Tibial artery (tissue), 4 donors: ENCODE measurements at regions not wholly inside any gene's neighbourhood (a gene's known extent, or its start where the extent isn't known, plus 50 kb on each side); places are given as distances from the start of the nearest gene placed in this dataset.

Experiments
- DNase-seq, 2 donors: peaks; one replicate each; pipeline ENCODE4 v3.0.0-alpha.2; 2019
- H3K27ac ChIP-seq, 2 donors: fragments of 200-600 bp; sonication (generic) in 1 of 2; 1 replicate in 1 of 2; 2 replicates in 1 of 2; pipeline ENCODE4 v1.5.1; 2018 to 2019; ENCODE audit warnings: mild to moderate bottlenecking in 1 of 2
- H3K27me3 ChIP-seq, 2 donors: fragments of 200-600 bp; sonication (generic) in 1 of 2; one replicate each; pipeline versions ENCODE4 v1.5.1 to v1.6.0; 2016 to 2019
- H3K36me3 ChIP-seq, 3 donors: fragments of 200-600 bp; sonication (generic) in 2 of 3; one replicate each; pipeline ENCODE4 v1.5.1; 2016 to 2019; ENCODE audit warnings: mild to moderate bottlenecking in 2 of 3
- H3K4me1 ChIP-seq, 4 donors: fragments of 200-600 bp; sonication (generic) in 2 of 4; 1 replicate in 3 of 4; 2 replicates in 1 of 4; pipeline ENCODE4 v1.5.1; 2016 to 2019
- H3K4me3 ChIP-seq, 2 donors: fragments of 200-600 bp; sonication (generic) in 1 of 2; 1 replicate in 1 of 2; 2 replicates in 1 of 2; pipeline ENCODE4 v1.5.1; 2018 to 2019; ENCODE audit warnings: mild to moderate bottlenecking in 2 of 2
- H3K9me3 ChIP-seq, 3 donors: fragments of 200-600 bp; sonication (generic) in 1 of 3; one replicate each; pipeline ENCODE4 v1.5.1; 2016 to 2019
- CTCF ChIP-seq, 2 experiments: fragments of 200-600 bp in 1 of 2; fragments of 450-650 bp in 1 of 2; IDR thresholded peaks; one replicate each; pipeline ENCODE4 v1.5.1; 2017 to 2019; ENCODE audit warnings: antibody characterized with exemption in 2 of 2, mild to moderate bottlenecking in 1 of 2, moderate library complexity in 1 of 2
- intact Hi-C: fragments of 100-400 bp; cut with DNase I; formaldehyde crosslinking; loops from one replicate; pipeline ENCODE4 v1.15.0; 2023; ENCODE audit warnings: low total_unique reads

- no peaks in the 10 kb centered on the region for H3K9me3 ChIP-seq
- H3K4me3 ChIP-seq: no peak overlapping the region
- H3K27me3 ChIP-seq: peaks cover 0 to 4% of the 10 kb centered on the region in 2 donors
- intact Hi-C loops: no loop called here
- H3K4me1 ChIP-seq: no peaks in the 10 kb centered on the region
- DNase-seq: no peak
- no peaks in the 10 kb centered on the region for H3K36me3 ChIP-seq
- H3K27ac ChIP-seq: no peak overlapping the region
- TF ChIP-seq CTCF (IDR thresholded peaks at IDR 0.05): no peak
These were observed 174.8 kb upstream of the RREB1 start for GRCh38 chr6:6932968-6933367.

- DNase-seq: no peak
- intact Hi-C loops: no loop called here
- no peak for TF ChIP-seq CTCF (IDR thresholded peaks at IDR 0.05)
These were observed 167.4 kb upstream of the RREB1 start for GRCh38 chr6:6940031-6941025.

GRCh38 chr6:6941201-6941600 lies 166.6 kb upstream of the RREB1 start:
- TF ChIP-seq CTCF (IDR thresholded peaks at IDR 0.05): no peak
- no peaks in the 10 kb centered on the region for H3K27me3 ChIP-seq
- no peak overlapping the region for H3K27ac ChIP-seq
- intact Hi-C loops: no loop called here
- no peaks in the 10 kb centered on the region for H3K9me3 ChIP-seq
- no peak for DNase-seq
- no peaks in the 10 kb centered on the region for H3K36me3 ChIP-seq
- H3K4me3 ChIP-seq: no peak overlapping the region
- H3K4me1 ChIP-seq: no peaks in the 10 kb centered on the region

More at GRCh38 chr6:6940031-6941025, 167.4 kb upstream of the RREB1 start:
- no peak overlapping the region for H3K27ac ChIP-seq
- H3K27me3 ChIP-seq: no peaks in the 10 kb centered on the region
- no peaks in the 10 kb centered on the region for H3K9me3 ChIP-seq
- no peak overlapping the region for H3K4me3 ChIP-seq
- H3K4me1 ChIP-seq: no peaks in the 10 kb centered on the region
- no peaks in the 10 kb centered on the region for H3K36me3 ChIP-seq

- no peaks in the 10 kb centered on the region for H3K4me1 ChIP-seq
- no peak for DNase-seq
- no peaks in the 10 kb centered on the region for H3K36me3 ChIP-seq
- no peaks in the 10 kb centered on the region for H3K9me3 ChIP-seq
- no peak overlapping the region for H3K27ac ChIP-seq
- H3K4me3 ChIP-seq: no peak overlapping the region
- intact Hi-C loops: no loop called here
- no peak for TF ChIP-seq CTCF (IDR thresholded peaks at IDR 0.05)
- no peaks in the 10 kb centered on the region for H3K27me3 ChIP-seq
These were observed 165.7 kb upstream of the RREB1 start for GRCh38 chr6:6942091-6942490.

- Histone ChIP-seq H3K4me3 (no peak overlapping the region), H3K4me1 (no peaks in the 10 kb centered on the region)
These were observed 164.9 kb upstream of the RREB1 start for GRCh38 chr6:6942831-6943230.

More at GRCh38 chr6:6942831-6943230, 164.9 kb upstream of the RREB1 start:
- Histone ChIP-seq H3K27me3 (no peaks in the 10 kb centered on the region), H3K36me3 (no peaks in the 10 kb centered on the region), H3K27ac (no peak overlapping the region), H3K9me3 (no peaks in the 10 kb centered on the region)
- intact Hi-C loops: no loop called here
- peak; percentile 26 to 70 for DNase-seq
- TF ChIP-seq CTCF (IDR thresholded peaks at IDR 0.05): no peak
